HEK293 (cell line): ENCODE measurements at regions not wholly inside any gene's neighbourhood (a gene's known extent, or its start where the extent isn't known, plus 50 kb on each side); places are given as distances from the start of the nearest gene placed in this dataset.

ENCODE experiments used
- CTCF ChIA-PET: fragments of 350-600 bp; formaldehyde crosslinking; extraction: SDS; loops from one replicate; lab custom pipeline; 2021; ENCODE audit warnings: antibody characterized with exemption; lab: Yijun Ruan, JAX
- POLR2A ChIA-PET: fragments of 300-600 bp; formaldehyde crosslinking; extraction: SDS; loops from one replicate; lab custom pipeline; 2020; ENCODE audit warnings: antibody characterized with exemption, inconsistent platforms; lab: Yijun Ruan, JAX
- H3K27ac ChIP-seq: fragments of 200-500 bp; sonication (Bioruptor generic); 2 replicates; pipeline ENCODE4 v1.5.1; 2014; ENCODE audit warnings: low read depth, low read length, control low read depth, inconsistent platforms; ENCODE audit errors: extremely low read depth
- H3K36me3 ChIP-seq, 2 experiments: fragments of 200-500 bp in 1 of 2; sonication (Bioruptor generic) in 1 of 2; 1 replicate in 1 of 2; 2 replicates in 1 of 2; pipeline ENCODE4 v1.5.1; 2014 to 2017; ENCODE audit warnings: inconsistent platforms in 2 of 2, low read length in 2 of 2; ENCODE audit not compliant: control insufficient read depth in 2 of 2, insufficient read depth in 1 of 2
- H3K4me1 ChIP-seq: fragments of 200-500 bp; sonication (Bioruptor generic); 2 replicates; pipeline ENCODE4 v1.5.1; 2014; ENCODE audit warnings: mild to moderate bottlenecking, low read length, inconsistent platforms; ENCODE audit not compliant: control insufficient read depth, insufficient read depth
- H3K4me3 ChIP-seq: 2 replicates; pipeline ENCODE4 v1.5.1; 2011; ENCODE audit warnings: low read depth, mild to moderate bottlenecking, control low read depth, low read length, moderate library complexity
- H3K9me3 ChIP-seq: fragments of 200-500 bp; sonication (Bioruptor generic); 2 replicates; pipeline ENCODE4 v1.5.1; 2014; ENCODE audit warnings: low read depth, low read length, inconsistent platforms; ENCODE audit not compliant: control insufficient read depth, insufficient read depth
- KLF1 ChIP-seq: fragments of 450-650 bp; formaldehyde crosslinking; IDR thresholded peaks from 2 replicates; pipeline ENCODE4 v1.5.1; 2016; ENCODE audit warnings: missing biosample characterization, missing genetic modification characterization
- KLF16 ChIP-seq: fragments of 450-650 bp; formaldehyde crosslinking; IDR thresholded peaks from 2 replicates; pipeline ENCODE4 v1.5.1; 2017; ENCODE audit warnings: missing biosample characterization, missing genetic modification characterization
- PRDM10 ChIP-seq: fragments of 450-650 bp; formaldehyde crosslinking; IDR thresholded peaks from 2 replicates; pipeline ENCODE4 v1.5.1; 2016; ENCODE audit warnings: missing biosample characterization, missing genetic modification characterization
- SP2 ChIP-seq: fragments of 450-650 bp; formaldehyde crosslinking; IDR thresholded peaks from 2 replicates; pipeline ENCODE4 v1.5.1; 2016; ENCODE audit warnings: missing biosample characterization, missing genetic modification characterization
- YY1 ChIP-seq: fragments of 450-650 bp; formaldehyde crosslinking; IDR thresholded peaks from 2 replicates; pipeline ENCODE4 v1.5.1; 2018; ENCODE audit warnings: missing biosample characterization, missing genetic modification characterization
- ZBTB10 ChIP-seq: fragments of 450-650 bp; formaldehyde crosslinking; IDR thresholded peaks from 2 replicates; pipeline ENCODE4 v1.5.1; 2016; ENCODE audit warnings: missing biosample characterization, missing genetic modification characterization
- ZEB2 ChIP-seq: fragments of 450-650 bp; formaldehyde crosslinking; IDR thresholded peaks from 2 replicates; pipeline ENCODE4 v1.5.1; 2016; ENCODE audit warnings: missing biosample characterization, missing genetic modification characterization
- ZNF133 ChIP-seq: fragments of 450-650 bp; formaldehyde crosslinking; IDR thresholded peaks from 2 replicates; pipeline ENCODE4 v1.5.1; 2016; ENCODE audit warnings: missing biosample characterization, missing genetic modification characterization
- ZNF146 ChIP-seq: fragments of 450-650 bp; formaldehyde crosslinking; IDR thresholded peaks from 2 replicates; pipeline ENCODE4 v1.5.1; 2016; ENCODE audit warnings: missing biosample characterization, missing genetic modification characterization
- ZNF169 ChIP-seq: fragments of 450-650 bp; formaldehyde crosslinking; IDR thresholded peaks from 2 replicates; pipeline ENCODE4 v1.5.1; 2016; ENCODE audit warnings: missing biosample characterization, missing genetic modification characterization
- ZNF202 ChIP-seq: fragments of 450-650 bp; formaldehyde crosslinking; IDR thresholded peaks from 2 replicates; pipeline ENCODE4 v1.5.1; 2016; ENCODE audit warnings: missing biosample characterization, missing genetic modification characterization, borderline replicate concordance
- ZNF223 ChIP-seq: fragments of 450-650 bp; formaldehyde crosslinking; IDR thresholded peaks from 2 replicates; pipeline ENCODE4 v1.5.1; 2016; ENCODE audit warnings: missing biosample characterization, missing genetic modification characterization
- ZNF239 ChIP-seq: fragments of 450-650 bp; formaldehyde crosslinking; IDR thresholded peaks from 2 replicates; pipeline ENCODE4 v1.5.1; 2016; ENCODE audit warnings: missing biosample characterization, missing genetic modification characterization
- ZNF266 ChIP-seq: fragments of 450-650 bp; formaldehyde crosslinking; IDR thresholded peaks from 2 replicates; pipeline ENCODE4 v1.5.1; 2016; ENCODE audit warnings: missing biosample characterization, missing genetic modification characterization, low read depth
- ZNF292 ChIP-seq: fragments of 450-650 bp; formaldehyde crosslinking; IDR thresholded peaks from 2 replicates; pipeline ENCODE4 v1.5.1; 2016; ENCODE audit warnings: low read depth, missing biosample characterization, missing genetic modification characterization, borderline replicate concordance
- ZNF354C ChIP-seq: fragments of 450-650 bp; formaldehyde crosslinking; IDR thresholded peaks from 2 replicates; pipeline ENCODE4 v1.5.1; 2016; ENCODE audit warnings: missing biosample characterization, missing genetic modification characterization, low read depth, borderline replicate concordance
- ZNF362 ChIP-seq: fragments of 450-650 bp; formaldehyde crosslinking; IDR thresholded peaks from 2 replicates; pipeline ENCODE4 v1.5.1; 2016; ENCODE audit warnings: missing biosample characterization, missing genetic modification characterization
- ZNF513 ChIP-seq: fragments of 450-650 bp; IDR thresholded peaks from 2 replicates; pipeline ENCODE4 v1.5.1; 2018; ENCODE audit warnings: missing biosample characterization, missing genetic modification characterization
- ZNF548 ChIP-seq: fragments of 450-650 bp; formaldehyde crosslinking; IDR thresholded peaks from 2 replicates; pipeline ENCODE4 v1.5.1; 2016; ENCODE audit warnings: missing biosample characterization, missing genetic modification characterization
- ZNF747 ChIP-seq: fragments of 450-650 bp; formaldehyde crosslinking; IDR thresholded peaks from 2 replicates; pipeline ENCODE4 v1.5.1; 2016; ENCODE audit warnings: missing biosample characterization, missing genetic modification characterization
- ZSCAN16 ChIP-seq: fragments of 450-650 bp; formaldehyde crosslinking; IDR thresholded peaks from 2 replicates; pipeline ENCODE4 v1.5.1; 2016; ENCODE audit warnings: missing biosample characterization, missing genetic modification characterization
- ZSCAN23 ChIP-seq: fragments of 450-650 bp; formaldehyde crosslinking; IDR thresholded peaks from 2 replicates; pipeline ENCODE4 v1.5.1; 2016; ENCODE audit warnings: missing biosample characterization, missing genetic modification characterization
- ZSCAN4 ChIP-seq: fragments of 450-650 bp; formaldehyde crosslinking; IDR thresholded peaks from 2 replicates; pipeline ENCODE4 v1.5.1; 2017; ENCODE audit warnings: missing biosample characterization, missing genetic modification characterization
- ZSCAN5A ChIP-seq: fragments of 450-650 bp; formaldehyde crosslinking; IDR thresholded peaks from 2 replicates; pipeline ENCODE4 v1.5.1; 2016; ENCODE audit warnings: missing biosample characterization, missing genetic modification characterization

GRCh38 chr7:32142649-32143048 lies 72.4 kb upstream of the PDE1C start (continued):
- no peak for TF ChIP-seq ZSCAN16 (tag by site-specific recombination)
- TF ChIP-seq ZEB2 = no peak
- TF ChIP-seq ZSCAN23 (tag by site-specific recombination) = no peak
- TF ChIP-seq YY1 (tag by site-specific recombination) = no peak
- TF ChIP-seq ZSCAN5A (tag by site-specific recombination) = no peak
- TF ChIP-seq ZBTB10 = no peak
- no peak for TF ChIP-seq ZNF223 (tag by site-specific recombination)
- no peak for TF ChIP-seq ZNF548
- TF ChIP-seq ZSCAN4 (tag by site-specific recombination) = no peak

- CTCF ChIA-PET = interaction anchor here (0.6 to 0.7 kb wide), 2 partner anchors 25 to 29 kb away, joined by 3 to 4 read pairs; no protein-coding TSS in a partner anchor
Measured at GRCh38 chr7:32140210-32140939, 70.2 kb upstream of the PDE1C start.

GRCh38 chr7:32137059-32137458 lies 66.9 kb upstream of the PDE1C start:
- Histone ChIP-seq H3K4me3 (no peak overlapping the region), H3K4me1 (no peaks in the 10 kb centered on the region), H3K27ac (no peak overlapping the region), H3K9me3 (no peaks in the 10 kb centered on the region), H3K36me3 (no peaks in the 10 kb centered on the region)
- ChIA-PET CTCF (no interaction called here), POLR2A (no interaction called here)
- no peak for TF ChIP-seq ZNF362 (tag by site-specific recombination)
- TF ChIP-seq ZNF292 (tag by site-specific recombination) = no peak
- TF ChIP-seq PRDM10 = no peak
- no peak for TF ChIP-seq ZNF266 (tag by site-specific recombination)
- no peak for TF ChIP-seq KLF16 (tag by site-specific recombination)

More at GRCh38 chr7:32140210-32140939, 70.2 kb upstream of the PDE1C start:
- POLR2A ChIA-PET = no interaction called here
- H3K4me3 ChIP-seq = no peak overlapping the region
- H3K9me3 ChIP-seq = no peaks in the 10 kb centered on the region
- TF ChIP-seq SP2 (tag by site-specific recombination) = no peak
- no peak for TF ChIP-seq ZNF146 (tag by site-specific recombination)
- TF ChIP-seq ZNF513 (tag by site-specific recombination) = no peak
- TF ChIP-seq KLF1 (tag by site-specific recombination) = no peak
- TF ChIP-seq ZNF169 (tag by site-specific recombination) = no peak
- no peak for TF ChIP-seq ZNF747 (tag by site-specific recombination)
- no peak for TF ChIP-seq ZNF202
- TF ChIP-seq ZNF239 (tag by site-specific recombination) = no peak
- TF ChIP-seq ZNF133 (tag by site-specific recombination) = no peak
- no peak for TF ChIP-seq ZNF354C (tag by site-specific recombination)
- no peak overlapping the region for H3K27ac ChIP-seq
- no peaks in the 10 kb centered on the region for H3K4me1 ChIP-seq
- no peaks in the 10 kb centered on the region for H3K36me3 ChIP-seq
